ENCODE measurements at regions not wholly inside any gene's neighbourhood (a gene's known extent, or its start where the extent isn't known, plus 50 kb on each side); places are given as distances from the start of the nearest gene placed in this dataset.
"Not testable (repeated sequence)": the region's sequence is repeated elsewhere in the genome, so short reads cannot be mapped to it uniquely, and the experiment has no call there.

DNA sequence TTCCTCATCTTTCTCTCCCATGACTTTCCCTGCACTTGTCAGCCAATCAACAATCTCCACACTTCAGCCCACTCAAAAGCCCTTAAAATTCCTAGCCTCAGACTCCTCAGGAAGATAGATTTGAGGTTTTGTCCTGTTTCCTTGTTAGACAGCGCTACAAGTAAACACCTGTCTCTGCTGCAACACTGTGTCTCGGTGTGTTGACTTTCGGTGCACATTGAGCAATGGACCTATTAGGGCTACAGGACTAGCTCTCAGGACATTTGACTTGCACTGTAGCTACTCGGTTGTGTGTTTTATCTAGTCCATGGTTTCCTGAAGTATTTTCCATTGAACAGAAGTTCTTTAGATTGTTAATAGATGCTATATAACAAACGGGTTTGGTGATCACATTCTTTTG, 140.9 kb upstream of the XPO1 start:
- DNase-seq (ENCODE audit: low read depth in 4 of 4, low spot score in 3 of 4): no peak

DNA sequence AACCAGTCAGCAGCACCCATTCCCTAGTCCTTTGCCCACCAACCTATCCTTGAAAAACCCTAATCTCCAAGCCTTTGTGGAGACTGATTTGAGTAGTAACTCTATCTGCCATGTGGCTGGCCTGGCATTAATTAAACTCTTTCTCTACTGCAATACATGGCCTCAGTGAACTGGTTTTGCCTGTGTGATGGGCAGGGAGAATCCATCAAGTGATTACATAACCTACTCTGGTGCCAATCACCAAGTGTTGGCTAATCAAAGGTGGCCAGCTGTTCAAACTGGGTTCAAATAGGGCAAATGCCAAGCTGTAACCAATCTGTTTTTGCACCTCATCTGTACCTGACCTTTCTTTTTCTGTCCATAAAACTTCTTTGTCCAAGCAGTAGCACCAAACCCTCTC, 139.8 kb upstream of the XPO1 start:
- DNase-seq (ENCODE audit: low read depth in 4 of 4, low spot score in 3 of 4): no peak

DNA sequence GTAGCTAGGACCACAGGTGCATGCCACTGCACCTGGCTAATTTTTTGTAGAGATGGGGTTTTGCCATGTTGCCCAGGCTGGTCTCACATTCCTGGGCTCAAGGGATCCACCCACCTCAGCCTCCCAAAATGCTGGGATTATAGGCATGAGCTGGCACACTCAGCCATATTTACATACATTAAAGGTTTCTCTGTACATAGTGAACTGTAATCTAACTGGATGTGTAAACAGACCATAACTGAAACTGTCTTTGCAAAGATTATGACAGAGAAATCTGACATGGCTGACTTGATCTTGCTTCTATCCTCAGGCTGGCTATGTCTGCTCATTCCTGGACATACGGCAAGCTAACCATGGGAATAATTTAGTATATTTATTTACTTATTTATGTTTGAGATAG, 139.2 kb upstream of the XPO1 start:
- no peak for DNase-seq (ENCODE audit: low read depth in 4 of 4, low spot score in 3 of 4)

- DNase-seq (ENCODE audit: low read depth in 4 of 4, low spot score in 3 of 4): no peak
Measured at GRCh38 chr2:61675204-61675603, 137.0 kb upstream of the XPO1 start.

- DNase-seq (ENCODE audit: low read depth in 4 of 4, low spot score in 3 of 4): no peak
Measured at GRCh38 chr2:61671561-61672315, 133.6 kb upstream of the XPO1 start.

GRCh38 chr2:61670591-61671501, 132.7 kb upstream of the XPO1 start:
- no peak for DNase-seq (ENCODE audit: low read depth in 4 of 4, low spot score in 3 of 4)

GRCh38 chr2:61664190-61664589, 126.0 kb upstream of the XPO1 start:
- DNase-seq (ENCODE audit: low read depth in 4 of 4, low spot score in 3 of 4): no peak

GRCh38 chr2:61662990-61663389, 124.8 kb upstream of the XPO1 start:
- no peak for DNase-seq (ENCODE audit: low read depth in 4 of 4, low spot score in 3 of 4)

- no peak for DNase-seq (ENCODE audit: low read depth in 4 of 4, low spot score in 3 of 4)
Measured at GRCh38 chr2:61660511-61661388, 122.6 kb upstream of the XPO1 start.

DNA sequence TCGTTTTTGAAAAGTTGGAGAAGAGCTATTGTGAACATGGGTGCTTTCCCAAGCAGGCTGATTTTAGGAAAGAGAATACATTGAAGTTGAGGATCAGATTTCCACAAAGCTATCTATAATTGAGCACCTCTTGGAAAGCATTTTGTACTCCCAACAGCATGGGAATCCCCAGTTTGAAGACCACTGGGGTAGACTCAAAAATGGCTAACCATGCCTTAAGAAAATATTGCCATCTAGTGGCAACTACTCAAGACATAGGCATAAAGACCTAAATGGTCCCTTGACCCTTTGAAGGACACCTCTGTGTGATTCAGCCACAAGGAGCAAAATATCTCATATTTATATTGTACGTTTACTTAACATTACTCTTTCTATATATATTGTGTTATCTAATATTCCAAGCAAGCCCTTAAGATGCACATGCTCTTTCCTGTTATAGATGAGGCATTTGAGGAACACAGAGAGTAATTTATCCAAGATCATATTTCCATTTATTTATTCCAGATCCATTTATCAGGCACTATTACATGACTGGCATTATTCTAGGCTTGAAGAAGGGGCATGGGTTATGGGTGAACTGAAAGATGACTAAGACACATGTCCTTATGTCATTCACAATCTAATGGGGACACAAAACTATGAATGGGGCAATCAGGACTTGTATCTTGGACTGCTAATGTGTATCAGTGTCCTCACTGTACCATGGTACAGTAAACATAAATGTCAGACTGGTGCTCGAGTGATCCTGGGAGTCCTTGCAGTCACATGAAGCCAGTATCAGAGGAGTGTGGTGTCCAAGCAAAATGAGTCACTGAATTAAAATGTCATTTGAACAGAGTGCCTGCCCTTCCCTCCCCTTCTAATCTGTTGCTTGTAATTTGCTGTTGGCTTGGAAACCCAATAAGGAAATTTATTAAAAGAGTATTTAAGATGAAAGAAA, 121.0 kb upstream of the XPO1 start:
- no peak for DNase-seq (ENCODE audit: low read depth in 4 of 4, low spot score in 3 of 4)

GRCh38 chr2:61649946-61650345, 111.8 kb upstream of the XPO1 start:
- not testable (repeated sequence) for DNase-seq (ENCODE audit: low read depth in 4 of 4, low spot score in 3 of 4)

- no peak for DNase-seq (ENCODE audit: low read depth in 4 of 4, low spot score in 3 of 4)
Measured at GRCh38 chr2:61649021-61649420, 110.9 kb upstream of the XPO1 start.

DNA sequence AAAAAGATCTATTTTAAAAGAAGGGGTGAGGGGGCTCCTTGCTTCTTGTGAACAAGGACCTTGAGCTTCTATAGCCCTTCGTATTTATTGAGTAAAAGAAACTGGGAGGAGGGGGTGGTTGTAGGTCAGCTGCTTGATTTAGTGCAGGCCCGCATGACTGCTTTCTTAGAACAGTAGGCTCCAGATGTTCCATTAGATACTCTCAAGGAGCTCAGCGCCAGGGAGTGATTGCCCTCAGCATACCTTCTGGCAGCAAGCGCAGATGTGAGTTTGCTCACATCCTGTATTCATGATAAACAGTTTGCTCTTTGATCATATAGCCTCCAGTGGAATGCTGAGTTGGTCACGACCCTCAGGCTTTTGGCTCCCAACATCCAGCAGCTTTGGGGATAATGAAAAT, 108.9 kb upstream of the XPO1 start:
- no peak for DNase-seq (ENCODE audit: low read depth in 4 of 4, low spot score in 3 of 4)

GRCh38 chr2:61645911-61646310, 107.8 kb upstream of the XPO1 start:
- DNase-seq (ENCODE audit: low read depth in 4 of 4, low spot score in 3 of 4): no peak

DNA sequence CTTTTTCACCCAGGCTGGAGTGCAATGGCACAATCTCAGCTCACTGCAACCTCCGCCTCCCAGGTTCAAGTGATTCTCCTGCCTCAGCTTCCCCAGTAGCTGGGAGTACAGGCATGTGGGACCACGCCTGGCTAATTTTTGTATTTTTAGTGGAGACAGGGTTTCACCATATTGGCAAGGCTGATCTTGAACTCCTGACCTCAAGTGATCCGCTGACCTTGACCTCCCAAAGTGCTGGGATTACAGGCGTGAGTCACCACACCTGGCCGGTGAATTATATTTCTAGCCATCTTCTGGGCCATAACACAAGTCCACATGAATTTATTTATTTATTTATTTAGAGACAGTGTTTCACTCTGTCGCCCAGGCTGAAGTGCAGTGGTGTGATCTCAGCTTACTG, 105.0 kb upstream of the XPO1 start:
- DNase-seq (ENCODE audit: low read depth in 4 of 4, low spot score in 3 of 4): not testable (repeated sequence)

DNA sequence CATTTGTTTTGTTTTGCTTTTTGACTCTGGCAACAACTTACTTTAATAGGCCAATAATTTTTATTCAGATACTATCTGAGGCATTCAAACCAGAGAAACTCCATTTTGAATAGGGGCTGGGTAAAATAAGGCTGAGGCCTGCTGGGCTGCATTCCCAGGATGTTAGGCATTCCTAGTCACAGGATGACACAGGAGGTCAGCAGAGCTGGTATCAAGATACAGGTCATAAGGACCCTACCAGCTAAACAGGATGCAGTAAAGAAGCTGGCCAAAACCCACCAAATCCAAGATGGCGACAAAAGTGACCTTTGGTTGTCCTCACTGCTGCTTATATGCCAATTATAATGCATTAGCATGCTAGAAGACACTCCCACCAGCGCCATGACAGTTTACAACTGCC, 102.2 kb upstream of the XPO1 start:
- no peak for DNase-seq (ENCODE audit: low read depth in 4 of 4, low spot score in 3 of 4)

- no peak for DNase-seq (ENCODE audit: low read depth in 4 of 4, low spot score in 3 of 4)
Measured at GRCh38 chr2:61639721-61640120, 101.6 kb upstream of the XPO1 start.

DNA sequence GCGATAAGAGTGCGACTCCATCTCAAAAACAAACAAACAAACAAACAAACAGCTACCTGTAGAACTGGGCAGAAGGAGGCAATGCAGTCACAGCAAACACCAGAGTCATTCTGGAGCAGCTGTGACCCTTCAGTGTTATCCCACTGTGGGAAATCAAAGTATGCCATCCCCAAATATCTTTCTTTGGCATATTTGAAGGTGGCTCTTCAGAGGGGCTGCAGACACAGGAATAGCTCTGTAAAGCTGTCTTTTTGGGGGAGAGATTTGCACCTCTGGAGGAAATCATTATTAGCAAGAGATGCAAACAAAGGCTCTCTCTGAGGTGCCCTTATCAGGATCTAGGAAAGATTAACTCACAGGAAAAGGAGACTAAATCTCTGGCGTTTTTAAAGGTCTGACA, 98.5 kb upstream of the XPO1 start:
- DNase-seq (ENCODE audit: low read depth in 4 of 4, low spot score in 3 of 4): no peak

- DNase-seq (ENCODE audit: low read depth in 4 of 4, low spot score in 3 of 4): no peak
Measured at GRCh38 chr2:61634512-61634911, 96.4 kb upstream of the XPO1 start.

GRCh38 chr2:61633250-61633649, 95.1 kb upstream of the XPO1 start:
- no peak for DNase-seq (ENCODE audit: low read depth in 4 of 4, low spot score in 3 of 4)
